ENCODE measurements at regions not wholly inside any gene's neighbourhood (a gene's known extent, or its start where the extent isn't known, plus 50 kb on each side); places are given as distances from the start of the nearest gene placed in this dataset.

GRCh38 chr12:30573145-30573544 is 122.5 kb downstream of the IPO8 start:
- TF ChIP-seq CTCF (optimal IDR thresholded peaks at IDR 0.05 in 1 of 3, IDR thresholded peaks at IDR 0.05 in 1 of 3, conservative IDR thresholded peaks at IDR 0.05 in 1 of 3; ENCODE audit: extremely low read depth in 1 of 3, insufficient read depth in 2 of 3, low read length in 3 of 3) (no peak), EZH2 (IDR thresholded peaks at IDR 0.05; ENCODE audit: low read length) (no peak)

Measured in keratinocyte (primary cell).